Vagina (tissue), 2 donors: ENCODE measurements at regions not wholly inside any gene's neighbourhood (a gene's known extent, or its start where the extent isn't known, plus 50 kb on each side); places are given as distances from the start of the nearest gene placed in this dataset.

Source experiments
- DNase-seq, 2 donors: peaks; one replicate each; pipeline ENCODE4 v3.0.0-alpha.2; 2017; ENCODE audit errors: extremely low spot score in 2 of 2
- H3K27ac ChIP-seq: fragments of 200-600 bp; sonication (generic); one replicate; pipeline ENCODE4 v1.5.1; 2019
- H3K27me3 ChIP-seq: fragments of 200-600 bp; sonication (generic); one replicate; pipeline ENCODE4 v1.5.1; 2019
- H3K36me3 ChIP-seq, 2 donors: fragments of 200-600 bp; sonication (generic); one replicate each; pipeline ENCODE4 v1.5.1; 2017 to 2019
- H3K4me1 ChIP-seq: fragments of 200-600 bp; sonication (generic); one replicate; pipeline ENCODE4 v1.5.1; 2019
- H3K4me3 ChIP-seq, 2 donors: fragments of 200-600 bp; sonication (generic); 1 replicate in 1 of 2; 2 replicates in 1 of 2; pipeline ENCODE4 v1.5.1; 2016 to 2019
- H3K9me3 ChIP-seq: fragments of 200-600 bp; sonication (generic); one replicate; pipeline ENCODE4 v1.5.1; 2019
- CTCF ChIP-seq, 3 experiments: fragments of 450-650 bp in 2 of 3; fragments of 200-600 bp in 1 of 3; sonication (generic) in 1 of 3; IDR thresholded peaks; one replicate each; pipeline ENCODE4 v1.5.1; 2017 to 2019; ENCODE audit warnings: antibody characterized with exemption in 3 of 3, mild to moderate bottlenecking in 2 of 3, moderate library complexity in 2 of 3
- POLR2A ChIP-seq, 2 donors: fragments of 450-650 bp; IDR thresholded peaks; one replicate each; pipeline ENCODE4 v1.6.1; 2017; ENCODE audit warnings: antibody characterized with exemption in 2 of 2, mild to moderate bottlenecking in 2 of 2, moderate library complexity in 2 of 2
- POLR2AphosphoS5 ChIP-seq, 2 donors: sonication (generic); formaldehyde crosslinking; IDR thresholded peaks; one replicate each; pipeline ENCODE4 v1.9.0; 2017; ENCODE audit warnings: antibody characterized with exemption in 2 of 2, mild to moderate bottlenecking in 2 of 2, low read depth in 1 of 2; ENCODE audit not compliant: insufficient read depth in 1 of 2
- intact Hi-C: fragments of 100-400 bp; cut with DNase I; formaldehyde crosslinking; loops from one replicate; pipeline ENCODE4 v1.15.1; 2023

GRCh38 chr20:57883761-57884160, 173.9 kb upstream of the PMEPA1 start:
- Histone ChIP-seq H3K9me3 (no peaks in the 10 kb centered on the region), H3K4me1 (peaks cover 34% of the 10 kb centered on the region), H3K4me3 (no peak overlapping the region), H3K27ac (no peak overlapping the region), H3K36me3 (no peaks in the 10 kb centered on the region), H3K27me3 (no peaks in the 10 kb centered on the region)
- intact Hi-C loops: no loop called here
- no peak for DNase-seq
- no peak for TF ChIP-seq CTCF (IDR thresholded peaks at IDR 0.05)
- TF ChIP-seq POLR2AphosphoS5 (IDR thresholded peaks at IDR 0.05; ENCODE audit: insufficient read depth in 1 of 2, low read depth in 1 of 2): no peak
- TF ChIP-seq POLR2A (IDR thresholded peaks at IDR 0.05): no peak

GRCh38 chr20:57883224-57883623, 173.4 kb upstream of the PMEPA1 start:
- H3K27me3 ChIP-seq: no peaks in the 10 kb centered on the region
- no peak overlapping the region for H3K4me3 ChIP-seq
- no peaks in the 10 kb centered on the region for H3K36me3 ChIP-seq
- peaks cover 39% of the 10 kb centered on the region for H3K4me1 ChIP-seq
- intact Hi-C loops: no loop called here
- H3K27ac ChIP-seq: peak overlapping the region; percentile 53
- no peak for DNase-seq
- TF ChIP-seq POLR2AphosphoS5 (IDR thresholded peaks at IDR 0.05; ENCODE audit: insufficient read depth in 1 of 2, low read depth in 1 of 2) (no peak), POLR2A (IDR thresholded peaks at IDR 0.05) (no peak), CTCF (IDR thresholded peaks at IDR 0.05) (no peak)
- no peaks in the 10 kb centered on the region for H3K9me3 ChIP-seq

- no peak overlapping the region for H3K4me3 ChIP-seq
- no peak for TF ChIP-seq CTCF (IDR thresholded peaks at IDR 0.05)
- TF ChIP-seq POLR2A (IDR thresholded peaks at IDR 0.05): no peak
- TF ChIP-seq POLR2AphosphoS5 (IDR thresholded peaks at IDR 0.05; ENCODE audit: insufficient read depth in 1 of 2, low read depth in 1 of 2): no peak
- intact Hi-C loops: no loop called here
- H3K36me3 ChIP-seq: no peaks in the 10 kb centered on the region
- no peaks in the 10 kb centered on the region for H3K27me3 ChIP-seq
- H3K9me3 ChIP-seq: no peaks in the 10 kb centered on the region
- peak overlapping the region; percentile 53 for H3K27ac ChIP-seq
- peaks cover 39% of the 10 kb centered on the region for H3K4me1 ChIP-seq
- DNase-seq: peak; percentile 76 to 85
Measured at GRCh38 chr20:57882451-57883161, 172.8 kb upstream of the PMEPA1 start.

- DNase-seq: peak; percentile 77
- H3K9me3 ChIP-seq: no peaks in the 10 kb centered on the region
- H3K36me3 ChIP-seq: no peaks in the 10 kb centered on the region
- no peak overlapping the region for H3K4me3 ChIP-seq
- H3K27ac ChIP-seq: peak overlapping the region; percentile 53
- TF ChIP-seq POLR2AphosphoS5 (IDR thresholded peaks at IDR 0.05; ENCODE audit: insufficient read depth in 1 of 2, low read depth in 1 of 2) (no peak), CTCF (IDR thresholded peaks at IDR 0.05) (no peak), POLR2A (IDR thresholded peaks at IDR 0.05) (no peak)
- H3K27me3 ChIP-seq: no peaks in the 10 kb centered on the region
- intact Hi-C loops: no loop called here
- H3K4me1 ChIP-seq: peaks cover 39% of the 10 kb centered on the region
Measured at GRCh38 chr20:57881466-57882385, 171.9 kb upstream of the PMEPA1 start.

GRCh38 chr20:57880571-57880892, 170.7 kb upstream of the PMEPA1 start:
- Histone ChIP-seq H3K4me3 (no peak overlapping the region), H3K36me3 (no peaks in the 10 kb centered on the region), H3K4me1 (peaks cover 39% of the 10 kb centered on the region), H3K27ac (peak overlapping the region; percentile 53), H3K27me3 (no peaks in the 10 kb centered on the region), H3K9me3 (no peaks in the 10 kb centered on the region)
- intact Hi-C loops: no loop called here
- peak in 1 of 2 donors; percentile 74 for DNase-seq
- TF ChIP-seq POLR2AphosphoS5 (IDR thresholded peaks at IDR 0.05; ENCODE audit: insufficient read depth in 1 of 2, low read depth in 1 of 2): no peak
- no peak for TF ChIP-seq POLR2A (IDR thresholded peaks at IDR 0.05)
- TF ChIP-seq CTCF (IDR thresholded peaks at IDR 0.05): no peak
